Endothelial cell of umbilical vein (primary cell): ENCODE measurements at regions not wholly inside any gene's neighbourhood (a gene's known extent, or its start where the extent isn't known, plus 50 kb on each side); places are given as distances from the start of the nearest gene placed in this dataset.

ENCODE experiments used
- BruUV-seq: library from RNA; stranded (reverse); fragments of 400-500 nt; replicated peaks from 2 replicates; lab custom pipeline; 2021; lab: Mats Ljungman, UMichigan
- CTCF ChIA-PET: fragments of 300-600, 350-600 bp; sonication (Branson Sonifier 250); formaldehyde crosslinking; loops from one replicate; lab custom pipeline; 2021; ENCODE audit warnings: antibody characterized with exemption, inconsistent platforms; lab: Charles Lee
- POLR2A ChIA-PET: fragments of 300-600, 350-600 bp; sonication (Branson Sonifier 250); formaldehyde crosslinking; loops from one replicate; lab custom pipeline; 2021; ENCODE audit warnings: antibody characterized with exemption, inconsistent platforms; lab: Charles Lee
- DNase-seq: peaks from one replicate; pipeline ENCODE4 v3.0.0-alpha.2; 2011; ENCODE audit warnings: low read depth, low spot score
- FAIRE-seq: peaks from 2 replicates; lab custom pipeline; 2011; peaks lifted over from hg19 to GRCh38; lab: Jason Lieb, UNC
- H2AFZ ChIP-seq: 2 replicates; pipeline ENCODE4 v1.6.0; 2012; ENCODE audit warnings: low read depth, low read length, control low read depth, inconsistent platforms
- H3K27ac ChIP-seq: 2 replicates; pipeline ENCODE4 v1.5.1; 2011; ENCODE audit warnings: low read depth, mild to moderate bottlenecking, control low read depth, low read length, moderate library complexity; ENCODE audit not compliant: insufficient read depth
- H3K27me3 ChIP-seq, 2 experiments: 2 replicates each; pipeline versions ENCODE4 v1.6.0 to v1.6.1; 2011; ENCODE audit warnings: low read length in 2 of 2, mixed read lengths in 1 of 2; ENCODE audit not compliant: control insufficient read depth in 2 of 2, insufficient read depth in 2 of 2
- H3K36me3 ChIP-seq, 2 experiments: 2 replicates in 1 of 2; 3 replicates in 1 of 2; pipeline ENCODE4 v1.5.1; 2011; ENCODE audit warnings: low read length in 2 of 2, mild to moderate bottlenecking in 1 of 2, moderate library complexity in 1 of 2; ENCODE audit not compliant: control insufficient read depth in 2 of 2, insufficient read depth in 2 of 2; ENCODE audit errors: extremely low read depth in 1 of 2
- H3K4me1 ChIP-seq: 3 replicates; pipeline ENCODE4 v1.5.1; 2011; ENCODE audit warnings: mild to moderate bottlenecking, low read length; ENCODE audit not compliant: control insufficient read depth, insufficient read depth; ENCODE audit errors: extremely low read depth
- H3K4me2 ChIP-seq: 2 replicates; pipeline ENCODE4 v1.6.1; 2011; ENCODE audit warnings: low read length, control low read depth, mixed read lengths; ENCODE audit not compliant: insufficient read depth
- H3K4me3 ChIP-seq, 3 experiments: fragments of 200-600 bp in 1 of 3; sonication (generic), shearing (Covaris generic) in 1 of 3; replicated peaks in 1 of 3; 2 replicates each; pipeline ENCODE4 v1.5.1; 2011 to 2016; ENCODE audit warnings: control low read depth in 3 of 3, low read length in 3 of 3, mild to moderate bottlenecking in 2 of 3, inconsistent platforms in 1 of 3, low read depth in 1 of 3, moderate library complexity in 1 of 3; ENCODE audit not compliant: insufficient read depth in 1 of 3
- H3K79me2 ChIP-seq: 2 replicates; pipeline ENCODE4 v1.6.0; 2012; ENCODE audit warnings: low read length, inconsistent platforms; ENCODE audit not compliant: control insufficient read depth, insufficient read depth
- H3K9ac ChIP-seq: replicated peaks from 2 replicates; pipeline ENCODE3; 2011; ENCODE audit warnings: low read length, control low read depth; ENCODE audit not compliant: insufficient read depth; ENCODE audit errors: extremely low read depth
- H3K9me1 ChIP-seq: replicated peaks from 3 replicates; pipeline ENCODE4 v1.6.0; 2011; ENCODE audit warnings: mild to moderate bottlenecking, low read length; ENCODE audit not compliant: control insufficient read depth, insufficient read depth; ENCODE audit errors: extremely low read depth
- H3K9me3 ChIP-seq: replicated peaks from 2 replicates; pipeline ENCODE4 v1.5.1; 2012; ENCODE audit warnings: low read length, inconsistent platforms; ENCODE audit not compliant: control insufficient read depth, insufficient read depth
- H4K20me1 ChIP-seq: replicated peaks from 2 replicates; pipeline ENCODE3; 2011; ENCODE audit warnings: mild to moderate bottlenecking, low read length; ENCODE audit not compliant: control insufficient read depth, insufficient read depth; ENCODE audit errors: extremely low read depth
- EZH2 ChIP-seq: IDR thresholded peaks from 2 replicates; pipeline ENCODE4 v1.6.1; 2012; ENCODE audit warnings: borderline replicate concordance, low read depth, mild to moderate bottlenecking, moderate library complexity, low read length, inconsistent platforms; ENCODE audit not compliant: severe bottlenecking
- FOS ChIP-seq: IDR thresholded peaks from 2 replicates; pipeline ENCODE4 v1.6.1; 2011; ENCODE audit warnings: mild to moderate bottlenecking, low read length, moderate library complexity, borderline replicate concordance; ENCODE audit not compliant: insufficient read depth
- GATA2 ChIP-seq: IDR thresholded peaks from 2 replicates; pipeline ENCODE4 v1.7.0; 2011; ENCODE audit warnings: low read depth, mild to moderate bottlenecking, moderate library complexity, mixed read lengths, low read length; ENCODE audit not compliant: insufficient read length, insufficient read depth
- JUN ChIP-seq: IDR thresholded peaks from 2 replicates; pipeline ENCODE4 v1.6.1; 2011; ENCODE audit warnings: borderline replicate concordance, low read depth; ENCODE audit not compliant: insufficient read length, insufficient read depth
- MAX ChIP-seq: IDR thresholded peaks from 2 replicates; pipeline ENCODE4 v1.6.1; 2011; ENCODE audit not compliant: insufficient read depth, insufficient read length
- MYC ChIP-seq: IDR thresholded peaks from one replicate; pipeline ENCODE4 v1.6.1; 2011; ENCODE audit warnings: mild to moderate bottlenecking, low read depth, low read length
- POLR2A ChIP-seq: IDR thresholded peaks from 2 replicates; pipeline ENCODE4 v1.6.1; 2012; ENCODE audit warnings: low read depth, mild to moderate bottlenecking, control low read depth, low read length
- POLR2AphosphoS5 ChIP-seq: IDR thresholded peaks from 2 replicates; pipeline ENCODE4 v1.6.1; 2012; ENCODE audit warnings: low read depth, mild to moderate bottlenecking, control low read depth, low read length, moderate library complexity; ENCODE audit not compliant: insufficient read depth
- dilution Hi-C: fragments of 300-500 bp; cut with MboI; formaldehyde crosslinking; loops from one replicate; pipeline ENCODE4 v1.15.0; 2019; ENCODE audit warnings: low sequenced_read_pairs; ENCODE audit not compliant: extremely low pct_ligation_motif_present
- intact Hi-C: fragments of 100-400 bp; cut with micrococcal nuclease; formaldehyde crosslinking; loops from one replicate; pipeline ENCODE4 v1.10.0; 2022
- TF ChIP-seq, protein P1 (sequence below), 2 donors: IDR thresholded peaks; 1 replicate in 1 of 2; 2 replicates in 1 of 2; pipeline ENCODE4 v1.5.1; 2011; ENCODE audit warnings: low read length in 2 of 2, mild to moderate bottlenecking in 2 of 2, moderate library complexity in 2 of 2, control low read depth in 1 of 2, inconsistent platforms in 1 of 2, low read depth in 1 of 2; ENCODE audit not compliant: insufficient read depth in 1 of 2; ENCODE audit errors: extremely low read depth in 1 of 2

GRCh38 chr13:50374517-50374916 is 359.3 kb downstream of the KCNRG start:
- Histone ChIP-seq H3K36me3 (no peaks in the 10 kb centered on the region), H3K9me1 (no peaks in the 10 kb centered on the region), H3K9ac (no peak overlapping the region), H3K27ac (no peak overlapping the region), H2AFZ (no peak overlapping the region), H3K4me1 (peaks cover 1% of the 10 kb centered on the region), H3K4me2 (no peak overlapping the region), H4K20me1 (no peaks in the 10 kb centered on the region), H3K9me3 (no peaks in the 10 kb centered on the region), H3K27me3 (no peaks in the 10 kb centered on the region), H3K4me3 (no peak overlapping the region), H3K79me2 (no peaks in the 10 kb centered on the region)
- BruUV-seq, result no TSS peak
- no peak for FAIRE-seq
- intact Hi-C loops (no loop called here), dilution Hi-C loops (no loop called here)
- POLR2A ChIA-PET, result no interaction called here
- CTCF ChIA-PET, result no interaction called here
- no peak for DNase-seq
- no peak for TF ChIP-seq POLR2AphosphoS5
- no peak for TF ChIP-seq JUN
- no peak for TF ChIP-seq MAX
- no peak for TF ChIP-seq EZH2
- TF ChIP-seq MYC, result no peak
- TF ChIP-seq FOS, result no peak
- no peak for TF ChIP-seq POLR2A
- TF ChIP-seq GATA2, result no peak
- TF ChIP-seq, protein P1, sequence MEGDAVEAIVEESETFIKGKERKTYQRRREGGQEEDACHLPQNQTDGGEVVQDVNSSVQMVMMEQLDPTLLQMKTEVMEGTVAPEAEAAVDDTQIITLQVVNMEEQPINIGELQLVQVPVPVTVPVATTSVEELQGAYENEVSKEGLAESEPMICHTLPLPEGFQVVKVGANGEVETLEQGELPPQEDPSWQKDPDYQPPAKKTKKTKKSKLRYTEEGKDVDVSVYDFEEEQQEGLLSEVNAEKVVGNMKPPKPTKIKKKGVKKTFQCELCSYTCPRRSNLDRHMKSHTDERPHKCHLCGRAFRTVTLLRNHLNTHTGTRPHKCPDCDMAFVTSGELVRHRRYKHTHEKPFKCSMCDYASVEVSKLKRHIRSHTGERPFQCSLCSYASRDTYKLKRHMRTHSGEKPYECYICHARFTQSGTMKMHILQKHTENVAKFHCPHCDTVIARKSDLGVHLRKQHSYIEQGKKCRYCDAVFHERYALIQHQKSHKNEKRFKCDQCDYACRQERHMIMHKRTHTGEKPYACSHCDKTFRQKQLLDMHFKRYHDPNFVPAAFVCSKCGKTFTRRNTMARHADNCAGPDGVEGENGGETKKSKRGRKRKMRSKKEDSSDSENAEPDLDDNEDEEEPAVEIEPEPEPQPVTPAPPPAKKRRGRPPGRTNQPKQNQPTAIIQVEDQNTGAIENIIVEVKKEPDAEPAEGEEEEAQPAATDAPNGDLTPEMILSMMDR (IDR thresholded peaks at IDR 0.05; ENCODE audit: extremely low read depth in 1 of 2, insufficient read depth in 1 of 2, low read depth in 1 of 2, low read length in 2 of 2), result no peak
